GM13977 (cell line): ENCODE measurements at regions not wholly inside any gene's neighbourhood (a gene's known extent, or its start where the extent isn't known, plus 50 kb on each side); places are given as distances from the start of the nearest gene placed in this dataset.

Experiments
- DNase-seq: peaks from one replicate; pipeline ENCODE4 v3.0.0; 2012; ENCODE audit warnings: low spot score
- CTCF ChIP-seq: IDR thresholded peaks from 2 replicates; pipeline ENCODE4 v1.5.1; 2012; ENCODE audit warnings: mild to moderate bottlenecking, control low read depth; ENCODE audit not compliant: insufficient read depth; ENCODE audit errors: extremely low read depth, missing control alignments
- in situ Hi-C: fragments of 300-500 bp; cut with MboI; formaldehyde crosslinking; loops from one replicate; pipeline ENCODE4 v1.12.0; 2022; ENCODE audit warnings: low sequenced_read_pairs, low pct_unique_long_range_greater_than_20kb, mixed read lengths, inconsistent platforms; ENCODE audit not compliant: unreplicated experiment

- DNase-seq: no peak
- TF ChIP-seq CTCF: no peak
- in situ Hi-C loops: loop anchor here (10.0 kb wide), 2 partner anchors 660 to 790 kb away; no protein-coding TSS in a partner anchor
Measured at GRCh38 chr14:65164825-65165135, 62.5 kb upstream of the MAX start.

GRCh38 chr14:65167072-65167645, 64.8 kb upstream of the MAX start:
- no peak for TF ChIP-seq CTCF
- in situ Hi-C loops: loop anchor here (10.0 kb wide), 2 partner anchors 658 to 788 kb away; no protein-coding TSS in a partner anchor
- DNase-seq: no peak

- no peak for TF ChIP-seq CTCF
- in situ Hi-C loops: loop anchor here (10.0 kb wide), 2 partner anchors 656 to 786 kb away; no protein-coding TSS in a partner anchor
Measured at GRCh38 chr14:65168840-65169239, 66.5 kb upstream of the MAX start.

GRCh38 chr14:65169351-65169750, 67.0 kb upstream of the MAX start:
- in situ Hi-C loops: loop anchor here (10.0 kb wide), 2 partner anchors 655 to 785 kb away; no protein-coding TSS in a partner anchor
- DNase-seq: peak; percentile 83
- TF ChIP-seq CTCF: no peak

More at GRCh38 chr14:65168840-65169239, 66.5 kb upstream of the MAX start:
- peak; percentile 28 for DNase-seq

- DNase-seq: no peak
- in situ Hi-C loops: no loop called here
- no peak for TF ChIP-seq CTCF
Measured at GRCh38 chr14:65170318-65170717, 68.0 kb upstream of the MAX start.

- peak; percentile 56 for DNase-seq
- in situ Hi-C loops: no loop called here
- peak; percentile 48 for TF ChIP-seq CTCF
Measured at GRCh38 chr14:65170768-65171507, 68.6 kb upstream of the MAX start.
